IgD-negative memory B cell (primary cell): ENCODE measurements at regions not wholly inside any gene's neighbourhood (a gene's known extent, or its start where the extent isn't known, plus 50 kb on each side); places are given as distances from the start of the nearest gene placed in this dataset.

Source experiments
- H3K27ac Mint-ChIP-seq, 3 donors: one replicate each; pipeline ENCODE4 v1.8.0; 2020 to 2022; ENCODE audit warnings: mild to moderate bottlenecking in 3 of 3, mixed read lengths in 3 of 3, moderate library complexity in 1 of 3
- H3K27me3 Mint-ChIP-seq: one replicate; pipeline ENCODE4 v1.8.0; 2021; ENCODE audit warnings: mixed read lengths
- H3K36me3 Mint-ChIP-seq: one replicate; pipeline ENCODE4 v1.8.0; 2020; ENCODE audit warnings: mild to moderate bottlenecking, mixed read lengths
- H3K4me1 Mint-ChIP-seq, 3 donors: one replicate each; pipeline ENCODE4 v1.8.0; 2020 to 2022; ENCODE audit warnings: mixed read lengths in 3 of 3, mild to moderate bottlenecking in 1 of 3
- H3K4me3 Mint-ChIP-seq, 4 donors: one replicate each; pipeline ENCODE4 v1.8.0; 2020 to 2022; ENCODE audit warnings: mild to moderate bottlenecking in 4 of 4, mixed read lengths in 4 of 4, moderate library complexity in 3 of 4
- H3K9me3 Mint-ChIP-seq, 3 donors: one replicate each; pipeline ENCODE4 v1.8.0; 2020 to 2021; ENCODE audit warnings: mixed read lengths in 3 of 3, mild to moderate bottlenecking in 1 of 3

DNA sequence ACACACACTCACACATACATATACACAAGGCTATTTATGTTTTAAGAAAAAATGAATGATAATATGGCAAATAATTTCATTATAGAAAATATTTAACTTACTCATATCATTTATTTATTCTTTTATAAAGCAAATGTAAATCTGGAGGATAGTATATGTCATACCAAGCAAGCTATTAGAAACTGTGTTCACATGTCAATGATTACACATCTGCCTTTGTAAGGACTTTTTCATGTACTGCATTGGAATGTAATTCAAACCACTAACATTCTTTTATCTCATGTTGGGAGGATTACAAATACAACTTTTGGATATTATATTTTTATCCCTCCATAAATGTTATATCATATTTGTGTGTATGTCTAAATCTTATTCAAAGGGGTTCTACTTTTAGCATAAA lies 1887.4 kb downstream of the NCAM2 start:
- no peak overlapping the region for H3K27ac Mint-ChIP-seq
- no peak overlapping the region for H3K4me3 Mint-ChIP-seq
- H3K27me3 Mint-ChIP-seq: no peaks in the 10 kb centered on the region
- no peaks in the 10 kb centered on the region for H3K4me1 Mint-ChIP-seq
- H3K36me3 Mint-ChIP-seq: peaks cover 2% of the 10 kb centered on the region
- peaks cover 0 to 4% (median 2%) of the 10 kb centered on the region in 3 donors for H3K9me3 Mint-ChIP-seq

DNA sequence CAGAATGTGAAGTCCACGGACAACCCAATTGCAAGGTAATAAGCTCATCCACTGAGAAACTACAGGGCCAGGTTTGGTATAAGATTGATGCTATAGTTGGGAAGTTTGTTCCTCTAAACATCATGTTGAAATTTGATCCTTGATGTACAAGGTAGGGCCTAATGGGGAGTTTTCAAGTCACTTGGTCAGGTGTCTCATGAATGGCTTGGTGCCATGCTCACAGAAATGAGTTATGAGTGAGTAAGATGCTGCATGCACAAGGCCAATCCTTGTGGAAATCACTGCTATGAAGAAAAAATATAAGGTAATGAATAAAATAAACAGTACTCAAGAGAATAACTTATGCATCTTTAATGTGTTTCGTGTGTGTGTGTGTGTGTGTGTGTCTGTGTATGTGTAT lies 1891.2 kb downstream of the NCAM2 start:
- Mint-ChIP-seq H3K36me3 (peaks cover 2% of the 10 kb centered on the region), H3K27me3 (no peaks in the 10 kb centered on the region)

DNA sequence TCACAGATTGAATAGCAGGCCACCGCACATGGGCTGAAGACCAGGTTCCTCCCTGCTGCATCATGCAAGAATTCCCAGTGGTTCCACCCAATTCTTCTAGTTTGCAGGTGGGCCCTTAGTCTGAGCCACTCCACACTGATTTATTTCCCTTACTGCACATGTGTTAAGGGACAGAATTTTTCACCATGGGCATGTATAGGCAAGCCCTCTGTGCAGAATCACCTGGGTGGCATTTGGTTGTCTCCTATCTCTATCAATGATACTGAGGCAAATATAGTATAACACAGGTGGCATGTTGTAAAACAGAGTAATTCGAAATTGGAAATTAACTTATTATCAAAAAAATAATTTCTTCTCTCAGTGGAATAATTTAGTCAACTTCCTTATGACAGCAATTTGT lies 1892.4 kb downstream of the NCAM2 start:
- no peaks in the 10 kb centered on the region for H3K27me3 Mint-ChIP-seq
- H3K4me3 Mint-ChIP-seq: no peak overlapping the region
- H3K4me1 Mint-ChIP-seq: no peaks in the 10 kb centered on the region
- H3K9me3 Mint-ChIP-seq: peaks cover 0 to 4% (median 2%) of the 10 kb centered on the region in 3 donors
- no peak overlapping the region for H3K27ac Mint-ChIP-seq
- peaks cover 2% of the 10 kb centered on the region for H3K36me3 Mint-ChIP-seq

More for the DNA sequence above, 1891.2 kb downstream of the NCAM2 start:
- Mint-ChIP-seq H3K27ac (no peak overlapping the region), H3K4me1 (no peaks in the 10 kb centered on the region), H3K9me3 (peaks cover 0 to 4% (median 2%) of the 10 kb centered on the region in 3 donors), H3K4me3 (no peak overlapping the region)

DNA sequence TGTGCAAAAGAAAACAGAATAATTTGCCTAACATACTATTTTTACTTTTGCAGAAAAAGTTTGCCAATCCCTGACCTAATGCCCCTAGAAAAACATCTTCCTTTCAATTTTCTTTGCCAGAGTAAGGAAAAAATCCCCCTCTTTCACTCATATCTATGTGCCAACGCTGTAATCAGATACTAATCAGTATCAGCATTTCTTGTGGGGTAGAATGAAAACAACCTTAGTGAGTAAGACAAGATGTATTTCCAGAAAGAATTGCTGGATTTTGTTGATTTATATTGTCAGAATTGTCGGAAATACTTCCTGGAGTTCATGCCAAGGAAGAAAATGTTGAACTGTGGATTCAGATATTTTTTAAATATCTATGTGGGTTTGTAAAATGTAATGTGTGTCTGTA lies 1893.8 kb downstream of the NCAM2 start:
- no peaks in the 10 kb centered on the region for H3K4me1 Mint-ChIP-seq
- no peaks in the 10 kb centered on the region for H3K36me3 Mint-ChIP-seq
- H3K27ac Mint-ChIP-seq: no peak overlapping the region
- no peak overlapping the region for H3K4me3 Mint-ChIP-seq
- peaks cover 0 to 2% (median 2%) of the 10 kb centered on the region in 3 donors for H3K9me3 Mint-ChIP-seq
- H3K27me3 Mint-ChIP-seq: no peaks in the 10 kb centered on the region

DNA sequence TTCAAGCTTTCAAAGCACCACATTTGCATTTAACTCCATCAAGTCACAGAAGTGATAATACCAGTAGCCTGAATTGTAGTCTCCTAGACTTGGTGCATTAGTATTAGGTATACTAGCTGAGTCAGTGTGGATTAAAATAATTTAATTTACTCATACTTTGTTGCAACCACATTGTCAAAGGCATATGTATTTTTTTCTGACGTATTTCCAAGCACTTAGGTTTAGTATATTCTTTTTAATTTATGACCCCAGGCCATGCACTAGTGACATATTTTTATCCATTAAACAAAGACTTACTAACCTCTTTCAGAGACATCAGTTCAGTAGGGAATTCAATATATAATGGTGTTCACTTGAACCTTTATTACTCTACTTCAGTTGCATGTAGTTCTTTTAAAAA lies 1894.5 kb downstream of the NCAM2 start:
- Mint-ChIP-seq H3K27me3 (no peaks in the 10 kb centered on the region), H3K27ac (no peak overlapping the region), H3K9me3 (peaks cover 0 to 2% (median 2%) of the 10 kb centered on the region in 3 donors), H3K36me3 (no peaks in the 10 kb centered on the region), H3K4me1 (no peaks in the 10 kb centered on the region), H3K4me3 (no peak overlapping the region)

GRCh38 chr21:22898051-22898665 lies 1899.9 kb downstream of the NCAM2 start:
- no peaks in the 10 kb centered on the region for H3K36me3 Mint-ChIP-seq
- H3K27ac Mint-ChIP-seq: no peak overlapping the region
- H3K4me3 Mint-ChIP-seq: no peak overlapping the region
- peaks cover 0 to 2% (median 0%) of the 10 kb centered on the region in 3 donors for H3K9me3 Mint-ChIP-seq
- H3K27me3 Mint-ChIP-seq: no peaks in the 10 kb centered on the region
- no peaks in the 10 kb centered on the region for H3K4me1 Mint-ChIP-seq

- H3K27me3 Mint-ChIP-seq: no peaks in the 10 kb centered on the region
- H3K9me3 Mint-ChIP-seq: peaks cover 0 to 4% (median 2%) of the 10 kb centered on the region in 3 donors
- no peak overlapping the region for H3K4me3 Mint-ChIP-seq
- no peaks in the 10 kb centered on the region for H3K4me1 Mint-ChIP-seq
- no peak overlapping the region for H3K27ac Mint-ChIP-seq
- no peaks in the 10 kb centered on the region for H3K36me3 Mint-ChIP-seq
Measured at GRCh38 chr21:22900490-22900889, 1902.3 kb downstream of the NCAM2 start.

DNA sequence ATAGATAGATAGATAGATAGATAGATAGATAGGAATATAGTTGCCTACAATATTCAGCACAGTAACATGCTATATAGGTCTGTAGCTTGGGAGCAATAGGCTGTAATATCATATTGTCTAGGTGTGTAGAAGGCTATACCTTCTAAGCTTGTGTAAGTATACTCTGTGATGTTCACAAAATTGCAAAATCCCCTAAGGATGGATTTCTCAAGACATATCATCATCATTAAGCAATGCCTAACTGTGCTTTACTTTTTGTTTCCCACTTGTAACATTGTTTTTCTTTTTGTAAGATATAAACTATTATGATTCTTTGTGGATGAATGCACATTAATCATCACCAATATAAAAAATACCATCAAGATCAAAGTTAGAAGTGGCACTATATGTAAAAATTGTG lies 1905.6 kb downstream of the NCAM2 start:
- H3K27me3 Mint-ChIP-seq: peaks cover 1% of the 10 kb centered on the region
- peaks cover 2% of the 10 kb centered on the region for H3K36me3 Mint-ChIP-seq
- H3K27ac Mint-ChIP-seq: no peak overlapping the region
- H3K9me3 Mint-ChIP-seq: peaks cover 0 to 4% (median 4%) of the 10 kb centered on the region in 3 donors
- H3K4me3 Mint-ChIP-seq: no peak overlapping the region
- no peaks in the 10 kb centered on the region for H3K4me1 Mint-ChIP-seq

DNA sequence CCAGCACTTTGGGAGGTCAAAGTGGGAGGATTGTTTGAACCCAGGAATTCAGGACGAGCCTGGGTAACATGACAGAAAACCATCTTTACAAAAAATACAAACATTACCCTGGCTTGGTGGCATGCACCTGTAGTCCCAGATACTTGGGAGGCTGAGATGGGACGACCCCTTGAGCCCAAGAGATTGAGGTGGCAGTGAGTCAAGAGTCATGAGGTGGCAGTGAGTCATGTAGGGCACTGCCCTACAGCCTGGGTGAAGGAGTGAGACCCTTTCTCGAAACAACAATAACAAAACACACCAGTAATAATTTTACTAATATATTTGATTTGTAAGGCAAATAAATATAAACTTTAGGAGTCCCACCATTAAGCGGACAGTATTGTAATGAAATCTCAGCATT lies 1906.2 kb downstream of the NCAM2 start:
- Mint-ChIP-seq H3K27ac (no peak overlapping the region), H3K9me3 (peaks cover 0 to 4% (median 4%) of the 10 kb centered on the region in 3 donors), H3K4me1 (no peaks in the 10 kb centered on the region), H3K27me3 (peaks cover 1% of the 10 kb centered on the region), H3K36me3 (peaks cover 2% of the 10 kb centered on the region), H3K4me3 (no peak overlapping the region)

GRCh38 chr21:22925032-22925431 lies 1926.8 kb downstream of the NCAM2 start:
- Mint-ChIP-seq H3K27ac (no peak overlapping the region), H3K36me3 (no peaks in the 10 kb centered on the region), H3K9me3 (peaks cover 0 to 10% (median 0%) of the 10 kb centered on the region in 3 donors), H3K27me3 (no peaks in the 10 kb centered on the region), H3K4me1 (no peaks in the 10 kb centered on the region), H3K4me3 (no peak overlapping the region)

GRCh38 chr21:22927469-22927868 lies 1929.3 kb downstream of the NCAM2 start:
- Mint-ChIP-seq H3K4me3 (no peak overlapping the region), H3K9me3 (peaks cover 0 to 5% (median 4%) of the 10 kb centered on the region in 3 donors), H3K27ac (no peak overlapping the region), H3K4me1 (no peaks in the 10 kb centered on the region), H3K36me3 (no peaks in the 10 kb centered on the region), H3K27me3 (no peaks in the 10 kb centered on the region)

- Mint-ChIP-seq H3K36me3 (no peaks in the 10 kb centered on the region), H3K4me1 (no peaks in the 10 kb centered on the region), H3K27me3 (no peaks in the 10 kb centered on the region), H3K27ac (no peak overlapping the region), H3K4me3 (no peak overlapping the region), H3K9me3 (no peaks in the 10 kb centered on the region)
Measured at GRCh38 chr21:22941779-22942490, 1943.7 kb downstream of the NCAM2 start.

GRCh38 chr21:22955559-22955958 lies 1957.3 kb downstream of the NCAM2 start:
- no peaks in the 10 kb centered on the region for H3K36me3 Mint-ChIP-seq
- no peaks in the 10 kb centered on the region for H3K27me3 Mint-ChIP-seq
- H3K9me3 Mint-ChIP-seq: peaks cover 0 to 1% (median 0%) of the 10 kb centered on the region in 3 donors
- H3K4me3 Mint-ChIP-seq: no peak overlapping the region
- H3K4me1 Mint-ChIP-seq: no peaks in the 10 kb centered on the region
- H3K27ac Mint-ChIP-seq: no peak overlapping the region

DNA sequence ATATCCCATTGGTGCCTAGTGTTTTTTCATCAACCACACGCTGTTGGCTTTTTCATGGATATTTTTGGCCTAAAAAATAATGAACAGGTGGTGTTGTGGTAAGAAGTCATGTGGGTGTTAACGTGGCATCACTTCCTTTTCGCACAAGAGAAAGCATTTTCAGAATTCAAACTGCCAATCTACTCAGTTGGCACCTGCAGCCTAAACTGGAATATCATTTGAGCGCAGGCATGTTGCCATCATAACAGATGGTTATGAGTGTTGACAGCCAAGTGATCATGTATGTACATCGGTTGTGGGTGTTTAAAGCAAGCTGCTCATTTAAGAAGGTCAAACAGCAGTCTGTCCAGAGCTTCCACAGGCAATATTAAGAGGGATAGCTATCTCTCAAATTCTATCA lies 1963.0 kb downstream of the NCAM2 start:
- H3K27ac Mint-ChIP-seq: no peak overlapping the region
- H3K27me3 Mint-ChIP-seq: no peaks in the 10 kb centered on the region
- no peaks in the 10 kb centered on the region for H3K4me1 Mint-ChIP-seq
- peaks cover 2% of the 10 kb centered on the region for H3K36me3 Mint-ChIP-seq
- H3K9me3 Mint-ChIP-seq: no peaks in the 10 kb centered on the region
- no peak overlapping the region for H3K4me3 Mint-ChIP-seq

DNA sequence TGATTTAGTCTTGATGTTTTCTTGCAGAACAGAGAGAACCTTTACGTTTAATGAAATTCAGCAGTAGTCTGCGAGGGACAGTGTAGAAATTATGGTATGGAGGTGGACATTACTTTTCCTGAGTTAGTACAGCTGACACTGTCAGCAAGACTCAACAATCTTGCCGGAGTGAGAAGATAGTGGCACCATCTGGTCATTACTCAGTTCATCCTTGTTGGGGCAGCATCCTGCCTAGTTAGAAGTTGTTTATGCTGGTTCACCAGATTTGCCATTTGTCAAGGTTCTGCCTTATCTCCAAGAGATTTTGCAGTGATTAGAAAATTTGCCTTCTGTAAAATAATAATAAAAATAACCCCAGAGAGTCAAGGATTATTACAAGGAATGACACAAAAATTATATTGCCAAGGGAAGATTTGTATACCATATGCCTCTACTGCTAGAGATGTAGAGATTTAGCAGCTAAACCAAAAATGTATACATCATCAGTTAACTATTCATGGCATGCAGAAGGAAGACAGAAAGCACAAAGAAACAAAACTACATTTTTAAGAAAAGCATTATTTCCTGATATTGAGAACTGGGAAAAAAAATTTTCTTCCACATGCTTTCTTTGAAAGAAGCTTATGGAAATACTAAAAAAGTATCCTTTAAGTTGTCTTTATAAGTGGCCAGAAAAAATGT lies 1967.4 kb downstream of the NCAM2 start:
- Mint-ChIP-seq H3K36me3 (peaks cover 2% of the 10 kb centered on the region), H3K4me3 (no peak overlapping the region), H3K4me1 (no peaks in the 10 kb centered on the region), H3K27me3 (no peaks in the 10 kb centered on the region), H3K9me3 (no peaks in the 10 kb centered on the region), H3K27ac (no peak overlapping the region)
